ENCODE measurements at regions not wholly inside any gene's neighbourhood (a gene's known extent, or its start where the extent isn't known, plus 50 kb on each side); places are given as distances from the start of the nearest gene placed in this dataset.

- TF ChIP-seq FUBP1 (CRISPR knock-in tag; IDR thresholded peaks at IDR 0.05; ENCODE audit: borderline replicate concordance) = no peak
- no peak for TF ChIP-seq ZSCAN29 (CRISPR knock-in tag; conservative IDR thresholded peaks at IDR 0.05)
- no peak for TF ChIP-seq MAX (IDR thresholded peaks at IDR 0.05)
- TF ChIP-seq TFDP1 (CRISPR knock-in tag; IDR thresholded peaks at IDR 0.05; ENCODE audit: borderline replicate concordance) = no peak
- TF ChIP-seq FOSL1 (CRISPR knock-in tag; IDR thresholded peaks at IDR 0.05; ENCODE audit: borderline replicate concordance) = no peak
- no peak for TF ChIP-seq SCMH1 (CRISPR knock-in tag; IDR thresholded peaks at IDR 0.05; ENCODE audit: borderline replicate concordance)
These were observed 430.4 kb downstream of the NEBL start (continued) for GRCh38 chr10:20466731-20467130.

GRCh38 chr10:20457649-20458048 lies 439.5 kb downstream of the NEBL start:
- ATAC-seq (no peak), DNase-seq (ENCODE audit: low spot score) (no peak), FAIRE-seq (no peak)
- in situ Hi-C loops (cut with HindIII; ENCODE audit: extremely low pct_ligation_motif_present, low pct_unique_long_range_greater_than_20kb) = no loop called here
- H3K4me2 ChIP-seq (ENCODE audit: low read depth, low read length) = no peak overlapping the region
- ChIA-PET POLR2A (no interaction called here), CTCF (ENCODE audit: low intra/inter-chr PET ratio, low total read pairs) (no interaction called here)
- H3K9ac ChIP-seq (ENCODE audit: insufficient read depth, low read depth, low read length) = no peak overlapping the region
- BruUV-seq (replicated peaks) = no TSS peak
- no peaks in the 10 kb centered on the region for H3K79me2 ChIP-seq (ENCODE audit: insufficient read depth, low read length)
- no peak overlapping the region for H3K4me3 ChIP-seq (replicated peaks in 1 of 3; ENCODE audit: insufficient read depth in 1 of 3, low read depth in 2 of 3, low read length in 3 of 3)
- H3K9me3 ChIP-seq (ENCODE audit: low read length) = peaks cover 15% of the 10 kb centered on the region; the same call in 1 of the 2 replicates
- H2AFZ ChIP-seq (ENCODE audit: low read length) = no peak overlapping the region
- no peaks in the 10 kb centered on the region for H3K36me3 ChIP-seq (replicated peaks in 1 of 2; ENCODE audit: control insufficient read depth in 1 of 2, insufficient read depth in 2 of 2, low read length in 2 of 2)
- H4K20me1 ChIP-seq (ENCODE audit: insufficient read depth, low read length) = no peaks in the 10 kb centered on the region
- intact Hi-C loops (cut with micrococcal nuclease; ENCODE audit: unreplicated experiment) = no loop called here
- H3K4me1 ChIP-seq (ENCODE audit: insufficient read depth, low read length) = no peaks in the 10 kb centered on the region
- 0% methylated on average over 2 of the region's 2 CpGs for WGBS (ENCODE audit: low lambda C conversion rate)
- no peak overlapping the region for H3K27ac ChIP-seq (ENCODE audit: extremely low read length, insufficient read depth, low read length)
- H3K27me3 ChIP-seq (ENCODE audit: control insufficient read depth in 1 of 2, insufficient read depth in 2 of 2, low read length in 2 of 2) = no peaks in the 10 kb centered on the region
- TF ChIP-seq ZNF282 (IDR thresholded peaks at IDR 0.05; ENCODE audit: partially characterized antibody) (no peak), HOXD1 (CRISPR knock-in tag; IDR thresholded peaks at IDR 0.05) (no peak), ZNF441 (CRISPR knock-in tag; IDR thresholded peaks at IDR 0.05; ENCODE audit: borderline replicate concordance) (no peak), STAT6 (CRISPR knock-in tag; IDR thresholded peaks at IDR 0.05; ENCODE audit: borderline replicate concordance) (no peak), TBL1XR1 (IDR thresholded peaks at IDR 0.05; ENCODE audit: borderline replicate concordance, low read length, partially characterized antibody) (no peak), BCL3 (CRISPR knock-in tag; IDR thresholded peaks at IDR 0.05) (no peak), GPN1 (CRISPR knock-in tag; IDR thresholded peaks at IDR 0.05; ENCODE audit: borderline replicate concordance) (no peak), MEIS1 (CRISPR knock-in tag; IDR thresholded peaks at IDR 0.05; ENCODE audit: borderline replicate concordance) (no peak), ZNF747 (CRISPR knock-in tag; IDR thresholded peaks at IDR 0.05; ENCODE audit: borderline replicate concordance) (no peak), ZBTB3 (CRISPR knock-in tag; IDR thresholded peaks at IDR 0.05; ENCODE audit: borderline replicate concordance, low read depth) (no peak), KLF11 (CRISPR knock-in tag; IDR thresholded peaks at IDR 0.05) (no peak)

All from HepG2 (cell line).